HG02610 (cell line): ENCODE measurements at regions not wholly inside any gene's neighbourhood (a gene's known extent, or its start where the extent isn't known, plus 50 kb on each side); places are given as distances from the start of the nearest gene placed in this dataset.
"Not testable (repeated sequence)": the region's sequence is repeated elsewhere in the genome, so short reads cannot be mapped to it uniquely, and the experiment has no call there.

Experiments used
- ATAC-seq: cut with Tn5 transposase; IDR thresholded peaks from one replicate; pipeline ENCODE4 v1.9.1; 2021; ENCODE audit warnings: mild to moderate bottlenecking, moderate library complexity; ENCODE audit not compliant: unreplicated experiment

GRCh38 chr3:89013536-89013935, 93.9 kb upstream of the EPHA3 start:
- ATAC-seq, result no peak

GRCh38 chr3:89017531-89017930, 89.9 kb upstream of the EPHA3 start:
- ATAC-seq, result no peak

GRCh38 chr3:89025185-89025584, 82.2 kb upstream of the EPHA3 start:
- ATAC-seq, result no peak

GRCh38 chr3:89032346-89033013, 74.9 kb upstream of the EPHA3 start:
- no peak for ATAC-seq

GRCh38 chr3:89034723-89035122, 72.7 kb upstream of the EPHA3 start:
- not testable (repeated sequence) for ATAC-seq

- no peak for ATAC-seq
Measured at GRCh38 chr3:89038869-89039268, 68.6 kb upstream of the EPHA3 start.

- no peak for ATAC-seq
Measured at GRCh38 chr3:89042236-89042835, 65.1 kb upstream of the EPHA3 start.

- ATAC-seq, result no peak
Measured at GRCh38 chr3:89043406-89043932, 64.0 kb upstream of the EPHA3 start.

- no peak for ATAC-seq
Measured at GRCh38 chr3:89046661-89047060, 60.8 kb upstream of the EPHA3 start.

- no peak for ATAC-seq
Measured at GRCh38 chr3:89049119-89049518, 58.3 kb upstream of the EPHA3 start.

GRCh38 chr3:89052386-89052785, 55.0 kb upstream of the EPHA3 start:
- no peak for ATAC-seq

- ATAC-seq, result no peak
Measured at GRCh38 chr3:89057398-89057797, 50.0 kb upstream of the EPHA3 start.
